Right hindlimb (tissue), 1 donor: ENCODE measurements at regions not wholly inside any gene's neighbourhood (a gene's known extent, or its start where the extent isn't known, plus 50 kb on each side); places are given as distances from the start of the nearest gene placed in this dataset.
"Not testable (repeated sequence)": the region's sequence is repeated elsewhere in the genome, so short reads cannot be mapped to it uniquely, and the experiment has no call there.

Experiments used
- DNase-seq: peaks from one replicate; pipeline ENCODE4 v3.0.0-alpha.2; 2018

- no peak for DNase-seq
These were observed 131.7 kb downstream of the BCL2L11 start for GRCh38 chr2:111252436-111252835.

GRCh38 chr2:111254916-111255315, 134.2 kb downstream of the BCL2L11 start:
- DNase-seq = not testable (repeated sequence)

GRCh38 chr2:111256628-111257027, 135.9 kb downstream of the BCL2L11 start:
- DNase-seq = not testable (repeated sequence)

- DNase-seq = not testable (repeated sequence)
These were observed 136.9 kb downstream of the BCL2L11 start for GRCh38 chr2:111257607-111258006.

- DNase-seq = not testable (repeated sequence)
These were observed 137.6 kb downstream of the BCL2L11 start for GRCh38 chr2:111258318-111258717.

- DNase-seq = not testable (repeated sequence)
These were observed 142.1 kb downstream of the BCL2L11 start for GRCh38 chr2:111262627-111263379.

GRCh38 chr2:111263380-111264017, 142.8 kb downstream of the BCL2L11 start:
- DNase-seq = not testable (repeated sequence)

GRCh38 chr2:111264956-111265355, 144.2 kb downstream of the BCL2L11 start:
- not testable (repeated sequence) for DNase-seq

- DNase-seq = not testable (repeated sequence)
These were observed 145.8 kb downstream of the BCL2L11 start for GRCh38 chr2:111266556-111266955.

- not testable (repeated sequence) for DNase-seq
These were observed 146.3 kb downstream of the BCL2L11 start for GRCh38 chr2:111267038-111267437.

GRCh38 chr2:111269761-111270323, 149.1 kb downstream of the BCL2L11 start:
- DNase-seq = not testable (repeated sequence)

GRCh38 chr2:111270569-111270968, 149.9 kb downstream of the BCL2L11 start:
- DNase-seq = not testable (repeated sequence)

- DNase-seq = not testable (repeated sequence)
These were observed 151.1 kb downstream of the BCL2L11 start for GRCh38 chr2:111271647-111272304.

GRCh38 chr2:111273007-111273406, 152.3 kb downstream of the BCL2L11 start:
- not testable (repeated sequence) for DNase-seq

- not testable (repeated sequence) for DNase-seq
These were observed 154.5 kb downstream of the BCL2L11 start for GRCh38 chr2:111275047-111275853.

GRCh38 chr2:111275854-111276171, 155.1 kb downstream of the BCL2L11 start:
- DNase-seq = not testable (repeated sequence)

GRCh38 chr2:111278133-111278532, 157.4 kb downstream of the BCL2L11 start:
- not testable (repeated sequence) for DNase-seq

- DNase-seq = not testable (repeated sequence)
These were observed 160.1 kb downstream of the BCL2L11 start for GRCh38 chr2:111280709-111281286.

- not testable (repeated sequence) for DNase-seq
These were observed 161.4 kb downstream of the BCL2L11 start for GRCh38 chr2:111282162-111282561.

GRCh38 chr2:111287646-111288568, 167.2 kb downstream of the BCL2L11 start:
- not testable (repeated sequence) for DNase-seq

- not testable (repeated sequence) for DNase-seq
These were observed 169.7 kb downstream of the BCL2L11 start for GRCh38 chr2:111290370-111290769.
